HG02763 (cell line): ENCODE measurements at regions not wholly inside any gene's neighbourhood (a gene's known extent, or its start where the extent isn't known, plus 50 kb on each side); places are given as distances from the start of the nearest gene placed in this dataset.

Experiments used
- ATAC-seq: cut with Tn5 transposase; IDR thresholded peaks from one replicate; pipeline ENCODE4 v1.9.1; 2021; ENCODE audit warnings: mild to moderate bottlenecking, moderate library complexity; ENCODE audit not compliant: unreplicated experiment

- ATAC-seq = no peak
Measured at GRCh38 chr2:160868891-160869290, 291.3 kb upstream of the TANK start.

- ATAC-seq = no peak
Measured at GRCh38 chr2:160869411-160869810, 290.8 kb upstream of the TANK start.

- no peak for ATAC-seq
Measured at GRCh38 chr2:160870729-160871465, 289.3 kb upstream of the TANK start.

- no peak for ATAC-seq
Measured at GRCh38 chr2:160871953-160872352, 288.3 kb upstream of the TANK start.

- ATAC-seq = no peak
Measured at GRCh38 chr2:160876029-160876428, 284.2 kb upstream of the TANK start.

- ATAC-seq = no peak
Measured at GRCh38 chr2:160876765-160877164, 283.5 kb upstream of the TANK start.

GRCh38 chr2:160878618-160879017 is 281.6 kb upstream of the TANK start:
- no peak for ATAC-seq

- ATAC-seq = no peak
Measured at GRCh38 chr2:160882906-160883305, 277.3 kb upstream of the TANK start.

- ATAC-seq = no peak
Measured at GRCh38 chr2:160884056-160884455, 276.2 kb upstream of the TANK start.

GRCh38 chr2:160889439-160890170 is 270.6 kb upstream of the TANK start:
- ATAC-seq = no peak

- ATAC-seq = no peak
Measured at GRCh38 chr2:160890667-160891352, 269.4 kb upstream of the TANK start.

GRCh38 chr2:160891353-160891740 is 268.9 kb upstream of the TANK start:
- no peak for ATAC-seq

GRCh38 chr2:160892204-160892603 is 268.0 kb upstream of the TANK start:
- no peak for ATAC-seq

- no peak for ATAC-seq
Measured at GRCh38 chr2:160893581-160893980, 266.6 kb upstream of the TANK start.

- no peak for ATAC-seq
Measured at GRCh38 chr2:160898581-160899307, 261.5 kb upstream of the TANK start.

- no peak for ATAC-seq
Measured at GRCh38 chr2:160901613-160902012, 258.6 kb upstream of the TANK start.

- ATAC-seq = no peak
Measured at GRCh38 chr2:160905862-160906261, 254.4 kb upstream of the TANK start.

- no peak for ATAC-seq
Measured at GRCh38 chr2:160906878-160907277, 253.3 kb upstream of the TANK start.

GRCh38 chr2:160907738-160908137 is 252.5 kb upstream of the TANK start:
- ATAC-seq = no peak

- no peak for ATAC-seq
Measured at GRCh38 chr2:160908157-160908556, 252.1 kb upstream of the TANK start.

GRCh38 chr2:160909781-160910242 is 250.4 kb upstream of the TANK start:
- no peak for ATAC-seq
